CD4-positive, alpha-beta memory T cell (primary cell): ENCODE measurements at regions not wholly inside any gene's neighbourhood (a gene's known extent, or its start where the extent isn't known, plus 50 kb on each side); places are given as distances from the start of the nearest gene placed in this dataset.
"Not testable (repeated sequence)": the region's sequence is repeated elsewhere in the genome, so short reads cannot be mapped to it uniquely, and the experiment has no call there.

ENCODE experiments used
- CTCF ChIA-PET: fragments of 350-600 bp; sonication (Branson Sonifier 250); formaldehyde crosslinking; loops from one replicate; lab custom pipeline; 2021; ENCODE audit warnings: inconsistent platforms; ENCODE audit not compliant: partially characterized antibody; lab: Charles Lee
- POLR2A ChIA-PET: fragments of 350-600 bp; sonication (Branson Sonifier 250); formaldehyde crosslinking; loops from one replicate; lab custom pipeline; 2021; ENCODE audit not compliant: partially characterized antibody; lab: Charles Lee
- DNase-seq, 5 donors: peaks; one replicate each; pipeline versions ENCODE4 v3.0.0 to v3.0.0-alpha.2; 2020 to 2022; ENCODE audit warnings: mixed read lengths in 1 of 5
- H3K27ac ChIP-seq: one replicate; pipeline ENCODE4 v1.7.0; 2013; ENCODE audit warnings: low read depth, low read length
- H3K27me3 ChIP-seq: 2 replicates; pipeline ENCODE4 v1.7.0; 2013; ENCODE audit warnings: mild to moderate bottlenecking, low read length, moderate library complexity; ENCODE audit not compliant: insufficient read depth
- H3K36me3 ChIP-seq: 2 replicates; pipeline ENCODE4 v1.7.0; 2013; ENCODE audit warnings: mild to moderate bottlenecking, low read length, moderate library complexity; ENCODE audit not compliant: insufficient read depth
- H3K4me1 ChIP-seq: 2 replicates; pipeline ENCODE4 v1.7.0; 2013; ENCODE audit warnings: mild to moderate bottlenecking, low read length, moderate library complexity; ENCODE audit not compliant: insufficient read depth
- H3K4me3 ChIP-seq, 2 donors: one replicate each; pipeline ENCODE4 v1.7.0; 2013; ENCODE audit warnings: low read length in 2 of 2, mild to moderate bottlenecking in 1 of 2
- H3K9me3 ChIP-seq, 2 donors: one replicate each; pipeline ENCODE4 v1.7.0; 2013; ENCODE audit warnings: low read length in 2 of 2, control low read depth in 1 of 2; ENCODE audit not compliant: control insufficient read depth in 1 of 2
- H3K27ac Mint-ChIP-seq, 7 donors: one replicate each; pipeline ENCODE4 v1.8.0; 2020 to 2021; ENCODE audit warnings: mixed read lengths in 7 of 7, mild to moderate bottlenecking in 6 of 7, inconsistent platforms in 3 of 7, moderate library complexity in 3 of 7
- H3K27me3 Mint-ChIP-seq, 2 donors: one replicate each; pipeline ENCODE4 v1.8.0; 2020 to 2021; ENCODE audit warnings: mixed read lengths in 2 of 2
- H3K36me3 Mint-ChIP-seq, 2 donors: one replicate each; pipeline ENCODE4 v1.8.0; 2020 to 2021; ENCODE audit warnings: mixed read lengths in 2 of 2, inconsistent platforms in 1 of 2, mild to moderate bottlenecking in 1 of 2
- H3K4me1 Mint-ChIP-seq, 4 donors: one replicate each; pipeline ENCODE4 v1.8.0; 2020 to 2021; ENCODE audit warnings: mixed read lengths in 4 of 4, mild to moderate bottlenecking in 1 of 4
- H3K4me3 Mint-ChIP-seq, 8 donors: one replicate each; pipeline ENCODE4 v1.8.0; 2020 to 2021; ENCODE audit warnings: mixed read lengths in 8 of 8, mild to moderate bottlenecking in 7 of 8, moderate library complexity in 6 of 8, inconsistent platforms in 3 of 8
- H3K9me3 Mint-ChIP-seq, 8 donors: one replicate each; pipeline ENCODE4 v1.8.0; 2020 to 2021; ENCODE audit warnings: mixed read lengths in 8 of 8, mild to moderate bottlenecking in 5 of 8, inconsistent platforms in 3 of 8, moderate library complexity in 1 of 8
- intact Hi-C: fragments of 100-400 bp; cut with micrococcal nuclease; formaldehyde crosslinking; loops from one replicate; pipeline ENCODE4 v1.15.1; 2023

- H3K27me3 Mint-ChIP-seq: no peaks in the 10 kb centered on the region
- no peak overlapping the region for H3K4me3 Mint-ChIP-seq
- ChIA-PET CTCF (no interaction called here), POLR2A (no interaction called here)
- intact Hi-C loops: no loop called here
- no peak overlapping the region for H3K4me3 ChIP-seq
- H3K27ac Mint-ChIP-seq: no peak overlapping the region
- no peaks in the 10 kb centered on the region for H3K4me1 ChIP-seq
- H3K36me3 ChIP-seq: no peaks in the 10 kb centered on the region
- H3K4me1 Mint-ChIP-seq: peaks cover 0 to 2% (median 0%) of the 10 kb centered on the region in 4 donors
- no peaks in the 10 kb centered on the region for H3K27me3 ChIP-seq
- no peak for DNase-seq
- H3K9me3 ChIP-seq: no peaks in the 10 kb centered on the region
- no peak overlapping the region for H3K27ac ChIP-seq
- H3K9me3 Mint-ChIP-seq: peaks cover 0 to 4% (median 0%) of the 10 kb centered on the region in 8 donors
- no peaks in the 10 kb centered on the region for H3K36me3 Mint-ChIP-seq
These were observed 521.5 kb downstream of the KIF20B start for GRCh38 chr10:90222939-90223338.

GRCh38 chr10:90224791-90225566, 523.6 kb downstream of the KIF20B start:
- H3K27ac Mint-ChIP-seq: no peak overlapping the region
- peaks cover 0 to 2% (median 0%) of the 10 kb centered on the region in 4 donors for H3K4me1 Mint-ChIP-seq
- POLR2A ChIA-PET: no interaction called here
- no peak for DNase-seq
- H3K36me3 Mint-ChIP-seq: no peaks in the 10 kb centered on the region
- intact Hi-C loops: no loop called here
- H3K9me3 ChIP-seq: no peaks in the 10 kb centered on the region
- H3K9me3 Mint-ChIP-seq: peaks cover 0 to 6% (median 2%) of the 10 kb centered on the region in 8 donors
- H3K4me3 ChIP-seq: no peak overlapping the region
- peaks cover 0 to 1% of the 10 kb centered on the region in 2 donors for H3K27me3 Mint-ChIP-seq
- H3K36me3 ChIP-seq: no peaks in the 10 kb centered on the region
- H3K27ac ChIP-seq: no peak overlapping the region
- CTCF ChIA-PET: no interaction called here
- H3K4me1 ChIP-seq: no peaks in the 10 kb centered on the region
- no peak overlapping the region for H3K4me3 Mint-ChIP-seq
- H3K27me3 ChIP-seq: no peaks in the 10 kb centered on the region

- no peaks in the 10 kb centered on the region for H3K27me3 ChIP-seq
- H3K4me3 ChIP-seq: no peak overlapping the region
- CTCF ChIA-PET: interaction anchor here (0.6 kb wide), 1 partner anchor 17 kb away, joined by 4 read pairs; no protein-coding TSS in a partner anchor
- intact Hi-C loops: no loop called here
- Mint-ChIP-seq H3K9me3 (peaks cover 0 to 11% (median 3%) of the 10 kb centered on the region in 8 donors), H3K27me3 (peaks cover 0 to 1% of the 10 kb centered on the region in 2 donors), H3K27ac (no peak overlapping the region), H3K4me1 (peaks cover 0 to 2% (median 0%) of the 10 kb centered on the region in 4 donors), H3K4me3 (no peak overlapping the region), H3K36me3 (no peaks in the 10 kb centered on the region)
- DNase-seq: no peak
- H3K4me1 ChIP-seq: no peaks in the 10 kb centered on the region
- POLR2A ChIA-PET: no interaction called here
- H3K27ac ChIP-seq: no peak overlapping the region
- no peaks in the 10 kb centered on the region for H3K36me3 ChIP-seq
- no peaks in the 10 kb centered on the region for H3K9me3 ChIP-seq
These were observed 525.1 kb downstream of the KIF20B start for GRCh38 chr10:90226517-90226916.

GRCh38 chr10:90227217-90227656, 525.8 kb downstream of the KIF20B start:
- Histone ChIP-seq H3K27ac (no peak overlapping the region), H3K27me3 (no peaks in the 10 kb centered on the region), H3K4me3 (no peak overlapping the region), H3K9me3 (no peaks in the 10 kb centered on the region), H3K36me3 (no peaks in the 10 kb centered on the region), H3K4me1 (no peaks in the 10 kb centered on the region)
- peaks cover 0 to 1% of the 10 kb centered on the region in 2 donors for H3K27me3 Mint-ChIP-seq
- no peak overlapping the region for H3K27ac Mint-ChIP-seq
- ChIA-PET POLR2A (no interaction called here), CTCF (interaction anchor here (0.6 kb wide), 1 partner anchor 18 kb away, joined by 4 read pairs; no protein-coding TSS in a partner anchor)
- H3K9me3 Mint-ChIP-seq: peaks cover 0 to 11% (median 3%) of the 10 kb centered on the region in 8 donors
- peaks cover 0 to 2% (median 0%) of the 10 kb centered on the region in 4 donors for H3K4me1 Mint-ChIP-seq
- intact Hi-C loops: no loop called here
- H3K36me3 Mint-ChIP-seq: no peaks in the 10 kb centered on the region
- DNase-seq: no peak
- no peak overlapping the region for H3K4me3 Mint-ChIP-seq

GRCh38 chr10:90227786-90228185, 526.4 kb downstream of the KIF20B start:
- H3K27ac Mint-ChIP-seq: no peak overlapping the region
- Histone ChIP-seq H3K4me3 (no peak overlapping the region), H3K36me3 (no peaks in the 10 kb centered on the region), H3K9me3 (no peaks in the 10 kb centered on the region), H3K4me1 (no peaks in the 10 kb centered on the region), H3K27ac (no peak overlapping the region), H3K27me3 (no peaks in the 10 kb centered on the region)
- H3K9me3 Mint-ChIP-seq: peaks cover 0 to 11% (median 3%) of the 10 kb centered on the region in 8 donors
- H3K4me1 Mint-ChIP-seq: peaks cover 0 to 2% (median 0%) of the 10 kb centered on the region in 4 donors
- ChIA-PET POLR2A (no interaction called here), CTCF (no interaction called here)
- DNase-seq: no peak
- H3K4me3 Mint-ChIP-seq: no peak overlapping the region
- no peaks in the 10 kb centered on the region for H3K36me3 Mint-ChIP-seq
- H3K27me3 Mint-ChIP-seq: peaks cover 0 to 1% of the 10 kb centered on the region in 2 donors
- intact Hi-C loops: no loop called here

GRCh38 chr10:90229486-90229885, 528.1 kb downstream of the KIF20B start:
- no peaks in the 10 kb centered on the region for H3K27me3 ChIP-seq
- no peak overlapping the region for H3K4me3 ChIP-seq
- DNase-seq: no peak
- intact Hi-C loops: no loop called here
- no peaks in the 10 kb centered on the region for H3K36me3 Mint-ChIP-seq
- no peak overlapping the region for H3K27ac ChIP-seq
- peaks cover 0 to 2% (median 0%) of the 10 kb centered on the region in 4 donors for H3K4me1 Mint-ChIP-seq
- CTCF ChIA-PET: interaction anchor here (0.6 kb wide), 1 partner anchor 713 kb away, joined by 3 read pairs; no protein-coding TSS in a partner anchor
- H3K9me3 Mint-ChIP-seq: peaks cover 0 to 11% (median 3%) of the 10 kb centered on the region in 8 donors
- no peaks in the 10 kb centered on the region for H3K36me3 ChIP-seq
- no peak overlapping the region for H3K27ac Mint-ChIP-seq
- peaks cover 0 to 1% of the 10 kb centered on the region in 2 donors for H3K27me3 Mint-ChIP-seq
- no peaks in the 10 kb centered on the region for H3K9me3 ChIP-seq
- H3K4me1 ChIP-seq: no peaks in the 10 kb centered on the region
- POLR2A ChIA-PET: no interaction called here
- H3K4me3 Mint-ChIP-seq: no peak overlapping the region

- peaks cover 0 to 11% (median 3%) of the 10 kb centered on the region in 8 donors for H3K9me3 Mint-ChIP-seq
- CTCF ChIA-PET, H3K27ac ChIP-seq, intact Hi-C loops, H3K4me1 ChIP-seq, POLR2A ChIA-PET, H3K4me3 ChIP-seq, H3K36me3 ChIP-seq, H3K27me3 Mint-ChIP-seq, H3K27me3 ChIP-seq, H3K27ac Mint-ChIP-seq, H3K9me3 ChIP-seq, H3K36me3 Mint-ChIP-seq, H3K4me3 Mint-ChIP-seq, H3K4me1 Mint-ChIP-seq, DNase-seq: not testable (repeated sequence)
These were observed 532.4 kb downstream of the KIF20B start for GRCh38 chr10:90233805-90234204.
